Gastrocnemius medialis (tissue), 4 donors: ENCODE measurements at regions not wholly inside any gene's neighbourhood (a gene's known extent, or its start where the extent isn't known, plus 50 kb on each side); places are given as distances from the start of the nearest gene placed in this dataset.

ENCODE experiments used
- ATAC-seq, 2 donors: fragments of 150-250 bp; one replicate each; pipeline ENCODE4 v1.9.1; 2016
- DNase-seq, 2 donors: peaks; one replicate each; pipeline ENCODE4 v3.0.0-alpha.2; 2019
- H3K27ac ChIP-seq, 4 donors: fragments of 200-600 bp; sonication (generic); 1 replicate in 1 of 4; 2 replicates in 3 of 4; pipeline ENCODE4 v1.5.1; 2016 to 2018; ENCODE audit warnings: mild to moderate bottlenecking in 2 of 4, moderate library complexity in 1 of 4
- H3K27me3 ChIP-seq, 3 donors: fragments of 200-600 bp; sonication (generic) in 2 of 3; 1 replicate in 1 of 3; 2 replicates in 2 of 3; pipeline versions ENCODE4 v1.5.1 to v1.6.0; 2016 to 2019; ENCODE audit warnings: mild to moderate bottlenecking in 1 of 3, moderate library complexity in 1 of 3
- H3K36me3 ChIP-seq, 2 donors: fragments of 200-600 bp; sonication (generic) in 1 of 2; one replicate each; pipeline ENCODE4 v1.5.1; 2017 to 2018
- H3K4me1 ChIP-seq, 2 donors: fragments of 200-600 bp; sonication (generic) in 1 of 2; one replicate each; pipeline ENCODE4 v1.5.1; 2016 to 2017; ENCODE audit warnings: mild to moderate bottlenecking in 2 of 2
- H3K4me3 ChIP-seq, 4 donors: fragments of 200-600 bp; sonication (generic) in 3 of 4; 1 replicate in 1 of 4; 2 replicates in 3 of 4; pipeline ENCODE4 v1.5.1; 2016 to 2019; ENCODE audit warnings: mild to moderate bottlenecking in 2 of 4
- H3K9me3 ChIP-seq, 3 donors: fragments of 200-600 bp; sonication (generic) in 2 of 3; 1 replicate in 1 of 3; 2 replicates in 2 of 3; pipeline ENCODE4 v1.5.1; 2016 to 2019
- CTCF ChIP-seq, 5 experiments: fragments of 450-650 bp in 3 of 5; fragments of 200-600 bp in 2 of 5; sonication (generic) in 2 of 5; IDR thresholded peaks in 4 of 5; conservative IDR thresholded peaks in 1 of 5; 1 replicate in 4 of 5; 2 replicates in 1 of 5; pipeline ENCODE4 v1.5.1; 2016 to 2019; ENCODE audit warnings: antibody characterized with exemption in 5 of 5, mild to moderate bottlenecking in 3 of 5, moderate library complexity in 3 of 5
- POLR2A ChIP-seq, 2 donors: fragments of 450-650 bp; IDR thresholded peaks; one replicate each; pipeline ENCODE4 v1.6.1; 2017; ENCODE audit warnings: antibody characterized with exemption in 2 of 2, mild to moderate bottlenecking in 2 of 2, moderate library complexity in 2 of 2
- in situ Hi-C, 4 donors: fragments of 200-750 bp; cut with MboI; loops; one replicate each; pipeline versions ENCODE4 v1.15.0 to v1.8.0; 2017; ENCODE audit warnings: low sequenced_read_pairs in 4 of 4
- intact Hi-C: fragments of 100-400 bp; cut with DNase I; formaldehyde crosslinking; loops from one replicate; pipeline ENCODE4 v1.15.1; 2023; ENCODE audit warnings: low total_unique reads

- H3K27me3 ChIP-seq, result peaks cover 0 to 9% (median 3%) of the 10 kb centered on the region in 3 donors
- H3K27ac ChIP-seq, result no peak overlapping the region
- TF ChIP-seq CTCF (IDR thresholded peaks at IDR 0.05 in 4 of 5, conservative IDR thresholded peaks at IDR 0.05 in 1 of 5) (no peak), POLR2A (IDR thresholded peaks at IDR 0.05) (no peak)
- no peaks in the 10 kb centered on the region for H3K9me3 ChIP-seq
- DNase-seq (no peak), ATAC-seq (no peak)
- no peaks in the 10 kb centered on the region for H3K36me3 ChIP-seq
- intact Hi-C loops (no loop called here), in situ Hi-C loops (loop anchor here in 1 of 4 donors (10.0 kb wide), 1 partner anchor 55 kb away; no protein-coding TSS in a partner anchor)
- H3K4me3 ChIP-seq, result no peak overlapping the region
- H3K4me1 ChIP-seq, result no peaks in the 10 kb centered on the region
Observed at GRCh38 chr9:38229504-38230155, 160.6 kb upstream of the SHB start.

- DNase-seq, result no peak
- Histone ChIP-seq H3K27me3 (peaks cover 0 to 9% (median 3%) of the 10 kb centered on the region in 3 donors), H3K36me3 (no peaks in the 10 kb centered on the region), H3K4me3 (no peak overlapping the region), H3K27ac (no peak overlapping the region), H3K4me1 (no peaks in the 10 kb centered on the region), H3K9me3 (no peaks in the 10 kb centered on the region)
- no peak for ATAC-seq
- in situ Hi-C loops (no loop called here), intact Hi-C loops (no loop called here)
- TF ChIP-seq CTCF (IDR thresholded peaks at IDR 0.05 in 4 of 5, conservative IDR thresholded peaks at IDR 0.05 in 1 of 5), result no peak
- no peak for TF ChIP-seq POLR2A (IDR thresholded peaks at IDR 0.05)
Observed at GRCh38 chr9:38229104-38229500, 160.1 kb upstream of the SHB start.

DNA sequence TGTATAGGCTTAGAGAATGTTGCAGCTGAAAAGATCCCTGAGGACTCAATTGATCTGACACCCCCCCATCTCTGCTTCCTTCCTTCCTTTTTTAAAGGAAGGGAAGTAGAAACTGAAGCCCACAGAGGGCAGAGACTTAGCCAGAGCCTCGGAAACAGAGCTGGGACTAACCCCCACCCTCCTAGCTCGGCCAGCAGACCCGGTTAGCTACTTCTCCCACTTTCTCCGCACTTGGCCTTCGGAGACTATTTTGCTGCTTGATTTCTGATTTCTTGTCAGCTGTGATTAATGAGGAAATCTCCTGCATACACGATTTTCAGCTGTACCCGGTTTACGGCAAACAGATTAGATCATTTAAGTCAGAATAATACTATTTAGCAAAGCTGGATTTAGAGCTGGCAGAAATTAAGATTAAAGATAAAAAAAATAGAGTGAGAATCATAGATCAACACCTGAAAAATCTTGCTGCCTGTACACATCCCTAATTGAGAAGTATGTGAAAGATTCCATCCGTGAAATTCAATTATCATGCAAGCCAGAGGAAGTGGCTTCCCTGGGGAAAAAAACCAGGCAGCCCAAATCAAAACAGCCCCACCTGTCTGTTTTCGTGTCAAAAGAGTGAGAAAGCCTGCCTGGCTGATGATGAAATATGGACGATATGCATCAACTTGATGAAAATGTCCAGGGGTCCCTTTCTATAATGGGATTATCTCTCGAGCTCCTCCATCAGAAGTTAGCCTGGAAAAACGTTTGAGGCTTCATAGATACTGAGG is 159.5 kb upstream of the SHB start:
- H3K36me3 ChIP-seq, result no peaks in the 10 kb centered on the region
- DNase-seq (no peak), ATAC-seq (no peak)
- H3K4me3 ChIP-seq, result no peak overlapping the region
- peaks cover 0 to 9% (median 3%) of the 10 kb centered on the region in 3 donors for H3K27me3 ChIP-seq
- in situ Hi-C loops (no loop called here), intact Hi-C loops (no loop called here)
- no peak overlapping the region for H3K27ac ChIP-seq
- TF ChIP-seq CTCF (IDR thresholded peaks at IDR 0.05 in 4 of 5, conservative IDR thresholded peaks at IDR 0.05 in 1 of 5) (no peak), POLR2A (IDR thresholded peaks at IDR 0.05) (no peak)
- H3K4me1 ChIP-seq, result no peaks in the 10 kb centered on the region
- no peaks in the 10 kb centered on the region for H3K9me3 ChIP-seq

- ATAC-seq, result no peak
- in situ Hi-C loops (no loop called here), intact Hi-C loops (no loop called here)
- no peak for DNase-seq
- Histone ChIP-seq H3K4me1 (no peaks in the 10 kb centered on the region), H3K27me3 (peaks cover 0 to 9% (median 3%) of the 10 kb centered on the region in 3 donors), H3K27ac (no peak overlapping the region), H3K36me3 (no peaks in the 10 kb centered on the region), H3K9me3 (no peaks in the 10 kb centered on the region), H3K4me3 (no peak overlapping the region)
- no peak for TF ChIP-seq CTCF (IDR thresholded peaks at IDR 0.05 in 4 of 5, conservative IDR thresholded peaks at IDR 0.05 in 1 of 5)
- TF ChIP-seq POLR2A (IDR thresholded peaks at IDR 0.05), result no peak
Observed at GRCh38 chr9:38227656-38228055, 158.6 kb upstream of the SHB start.
